ENCODE measurements at regions not wholly inside any gene's neighbourhood (a gene's known extent, or its start where the extent isn't known, plus 50 kb on each side); places are given as distances from the start of the nearest gene placed in this dataset.

DNA sequence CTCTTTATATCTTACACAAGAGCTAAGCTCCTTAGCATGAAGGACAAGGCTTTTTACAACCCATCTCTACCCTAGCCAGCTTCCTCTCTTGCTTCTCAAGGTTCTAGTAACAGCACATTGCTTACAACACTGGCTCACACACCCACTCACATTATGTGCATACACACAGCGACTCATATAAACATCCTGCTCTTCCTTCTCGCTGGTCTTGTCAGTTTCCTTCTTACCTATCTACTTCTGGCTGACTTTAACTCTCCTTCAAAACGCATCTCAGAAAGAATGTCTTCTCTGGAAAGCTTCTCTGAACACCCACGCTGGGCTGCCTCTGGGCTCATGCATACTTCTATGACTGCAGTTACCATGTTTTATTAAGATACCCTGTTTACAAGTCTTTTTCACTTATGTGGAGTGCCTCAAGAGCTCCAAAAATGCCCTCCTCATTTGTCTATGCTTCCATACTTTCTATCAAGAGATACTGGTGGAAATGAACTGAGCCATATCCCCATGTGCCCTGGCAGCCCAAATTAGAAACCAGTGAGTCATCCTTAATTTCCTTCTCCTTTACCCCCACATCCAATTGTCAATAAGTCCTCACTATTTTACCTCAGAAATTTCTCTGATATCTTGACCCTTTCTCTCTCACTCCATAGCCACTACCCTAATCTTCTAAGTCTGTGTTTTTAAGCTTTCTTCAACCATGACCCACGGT, 126.9 kb upstream of the KRAS start:
- ChIA-PET POLR2A (interaction anchor here (0.6 kb wide), 1 partner anchor 44 kb away, joined by 4 read pairs; no protein-coding TSS in a partner anchor), CTCF (no interaction called here)
- no peaks in the 10 kb centered on the region; the same call in 1 of the 2 replicates for H3K4me1 ChIP-seq
- no peaks in the 10 kb centered on the region for H3K27me3 Mint-ChIP-seq (ENCODE audit: insufficient read depth, unreplicated experiment)
- H3K27ac Mint-ChIP-seq (ENCODE audit: unreplicated experiment), result no peak overlapping the region
- no peaks in the 10 kb centered on the region for H3K27me3 ChIP-seq (replicated peaks; ENCODE audit: control insufficient read depth, insufficient read depth, low read length)
- peaks cover 4% of the 10 kb centered on the region; the same call in 1 of the 2 replicates for H3K9me3 ChIP-seq
- no peak overlapping the region for H3K4me3 ChIP-seq (ENCODE audit: low read depth, low read length)
- intact Hi-C loops (cut with micrococcal nuclease; ENCODE audit: unreplicated experiment), result no loop called here
- peaks cover 9% of the 10 kb centered on the region for H3K9me3 Mint-ChIP-seq (ENCODE audit: unreplicated experiment)
- no peak overlapping the region for H3K4me3 Mint-ChIP-seq (ENCODE audit: unreplicated experiment)
- DNase-seq, result no peak
- peaks cover 14% of the 10 kb centered on the region for H3K4me1 Mint-ChIP-seq (ENCODE audit: low read depth, unreplicated experiment)
- peaks cover 4% of the 10 kb centered on the region for H3K36me3 Mint-ChIP-seq (ENCODE audit: insufficient read depth, unreplicated experiment)
- no TSS peak for BruUV-seq (replicated peaks)
- TF ChIP-seq, protein P1, sequence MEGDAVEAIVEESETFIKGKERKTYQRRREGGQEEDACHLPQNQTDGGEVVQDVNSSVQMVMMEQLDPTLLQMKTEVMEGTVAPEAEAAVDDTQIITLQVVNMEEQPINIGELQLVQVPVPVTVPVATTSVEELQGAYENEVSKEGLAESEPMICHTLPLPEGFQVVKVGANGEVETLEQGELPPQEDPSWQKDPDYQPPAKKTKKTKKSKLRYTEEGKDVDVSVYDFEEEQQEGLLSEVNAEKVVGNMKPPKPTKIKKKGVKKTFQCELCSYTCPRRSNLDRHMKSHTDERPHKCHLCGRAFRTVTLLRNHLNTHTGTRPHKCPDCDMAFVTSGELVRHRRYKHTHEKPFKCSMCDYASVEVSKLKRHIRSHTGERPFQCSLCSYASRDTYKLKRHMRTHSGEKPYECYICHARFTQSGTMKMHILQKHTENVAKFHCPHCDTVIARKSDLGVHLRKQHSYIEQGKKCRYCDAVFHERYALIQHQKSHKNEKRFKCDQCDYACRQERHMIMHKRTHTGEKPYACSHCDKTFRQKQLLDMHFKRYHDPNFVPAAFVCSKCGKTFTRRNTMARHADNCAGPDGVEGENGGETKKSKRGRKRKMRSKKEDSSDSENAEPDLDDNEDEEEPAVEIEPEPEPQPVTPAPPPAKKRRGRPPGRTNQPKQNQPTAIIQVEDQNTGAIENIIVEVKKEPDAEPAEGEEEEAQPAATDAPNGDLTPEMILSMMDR (IDR thresholded peaks at IDR 0.05; ENCODE audit: insufficient read depth in 1 of 2, low read depth in 1 of 2, low read length in 1 of 2, severe bottlenecking in 1 of 2, unreplicated experiment in 1 of 2), result no peak
- no peaks in the 10 kb centered on the region for H3K36me3 ChIP-seq (ENCODE audit: control insufficient read depth, insufficient read depth, low read length)

- Histone ChIP-seq H3K4me3 (ENCODE audit: low read depth, low read length) (no peak overlapping the region), H3K27me3 (replicated peaks; ENCODE audit: control insufficient read depth, insufficient read depth, low read length) (no peaks in the 10 kb centered on the region), H3K4me1 (no peaks in the 10 kb centered on the region), H3K36me3 (ENCODE audit: control insufficient read depth, insufficient read depth, low read length) (no peaks in the 10 kb centered on the region), H3K9me3 (peaks cover 4% of the 10 kb centered on the region; the same call in 1 of the 2 replicates)
- no peak for DNase-seq
- Mint-ChIP-seq H3K27me3 (ENCODE audit: insufficient read depth, unreplicated experiment) (no peaks in the 10 kb centered on the region), H3K9me3 (ENCODE audit: unreplicated experiment) (peaks cover 9% of the 10 kb centered on the region), H3K4me3 (ENCODE audit: unreplicated experiment) (no peak overlapping the region), H3K4me1 (ENCODE audit: low read depth, unreplicated experiment) (peaks cover 7% of the 10 kb centered on the region), H3K27ac (ENCODE audit: unreplicated experiment) (no peak overlapping the region), H3K36me3 (ENCODE audit: insufficient read depth, unreplicated experiment) (no peaks in the 10 kb centered on the region)
- intact Hi-C loops (cut with micrococcal nuclease; ENCODE audit: unreplicated experiment), result no loop called here
- ChIA-PET POLR2A (interaction anchor here (0.6 kb wide), 1 partner anchor 43 kb away, joined by 4 read pairs; no protein-coding TSS in a partner anchor), CTCF (no interaction called here)
- TF ChIP-seq, protein P1 (IDR thresholded peaks at IDR 0.05; ENCODE audit: insufficient read depth in 1 of 2, low read depth in 1 of 2, low read length in 1 of 2, severe bottlenecking in 1 of 2, unreplicated experiment in 1 of 2), result no peak
- BruUV-seq (replicated peaks), result no TSS peak
These were observed 126.3 kb upstream of the KRAS start for GRCh38 chr12:25376985-25377384.

DNA sequence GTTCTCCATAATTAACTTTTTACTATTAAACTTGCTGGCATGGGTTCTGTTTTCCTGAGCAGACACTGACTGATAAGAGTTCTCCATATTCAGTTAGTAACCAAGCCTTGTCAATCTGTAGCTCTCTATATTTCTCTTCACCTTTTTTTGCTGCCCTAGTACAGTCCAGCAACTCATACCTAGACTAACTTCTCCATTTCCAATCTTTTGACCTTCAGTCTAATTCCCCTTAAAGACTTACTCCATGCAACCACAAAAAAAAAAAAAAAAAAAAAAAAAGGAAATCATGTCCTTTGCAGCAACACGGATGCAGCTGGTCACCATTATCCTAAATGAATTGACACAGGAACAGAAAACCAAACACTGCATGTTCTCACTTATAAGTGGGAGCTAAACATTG, 125.7 kb upstream of the KRAS start:
- no peaks in the 10 kb centered on the region for H3K4me1 ChIP-seq
- H3K36me3 ChIP-seq (ENCODE audit: control insufficient read depth, insufficient read depth, low read length), result no peaks in the 10 kb centered on the region
- H3K27ac Mint-ChIP-seq (ENCODE audit: unreplicated experiment), result no peak overlapping the region
- peaks cover 4% of the 10 kb centered on the region; the same call in 1 of the 2 replicates for H3K9me3 ChIP-seq
- H3K4me3 ChIP-seq (ENCODE audit: low read depth, low read length), result no peak overlapping the region
- H3K4me3 Mint-ChIP-seq (ENCODE audit: unreplicated experiment), result no peak overlapping the region
- no TSS peak for BruUV-seq (replicated peaks)
- ChIA-PET POLR2A (no interaction called here), CTCF (no interaction called here)
- H3K27me3 Mint-ChIP-seq (ENCODE audit: insufficient read depth, unreplicated experiment), result no peaks in the 10 kb centered on the region
- H3K4me1 Mint-ChIP-seq (ENCODE audit: low read depth, unreplicated experiment), result peaks cover 7% of the 10 kb centered on the region
- H3K36me3 Mint-ChIP-seq (ENCODE audit: insufficient read depth, unreplicated experiment), result no peaks in the 10 kb centered on the region
- intact Hi-C loops (cut with micrococcal nuclease; ENCODE audit: unreplicated experiment), result no loop called here
- no peak for DNase-seq
- TF ChIP-seq, protein P1 (IDR thresholded peaks at IDR 0.05; ENCODE audit: insufficient read depth in 1 of 2, low read depth in 1 of 2, low read length in 1 of 2, severe bottlenecking in 1 of 2, unreplicated experiment in 1 of 2), result no peak
- H3K27me3 ChIP-seq (replicated peaks; ENCODE audit: control insufficient read depth, insufficient read depth, low read length), result no peaks in the 10 kb centered on the region
- H3K9me3 Mint-ChIP-seq (ENCODE audit: unreplicated experiment), result peaks cover 9% of the 10 kb centered on the region
